ENCODE measurements at regions not wholly inside any gene's neighbourhood (a gene's known extent, or its start where the extent isn't known, plus 50 kb on each side); places are given as distances from the start of the nearest gene placed in this dataset.
A peak's percentile ranks its signal among the peaks of the same experiment; 100 is the strongest.

DNA sequence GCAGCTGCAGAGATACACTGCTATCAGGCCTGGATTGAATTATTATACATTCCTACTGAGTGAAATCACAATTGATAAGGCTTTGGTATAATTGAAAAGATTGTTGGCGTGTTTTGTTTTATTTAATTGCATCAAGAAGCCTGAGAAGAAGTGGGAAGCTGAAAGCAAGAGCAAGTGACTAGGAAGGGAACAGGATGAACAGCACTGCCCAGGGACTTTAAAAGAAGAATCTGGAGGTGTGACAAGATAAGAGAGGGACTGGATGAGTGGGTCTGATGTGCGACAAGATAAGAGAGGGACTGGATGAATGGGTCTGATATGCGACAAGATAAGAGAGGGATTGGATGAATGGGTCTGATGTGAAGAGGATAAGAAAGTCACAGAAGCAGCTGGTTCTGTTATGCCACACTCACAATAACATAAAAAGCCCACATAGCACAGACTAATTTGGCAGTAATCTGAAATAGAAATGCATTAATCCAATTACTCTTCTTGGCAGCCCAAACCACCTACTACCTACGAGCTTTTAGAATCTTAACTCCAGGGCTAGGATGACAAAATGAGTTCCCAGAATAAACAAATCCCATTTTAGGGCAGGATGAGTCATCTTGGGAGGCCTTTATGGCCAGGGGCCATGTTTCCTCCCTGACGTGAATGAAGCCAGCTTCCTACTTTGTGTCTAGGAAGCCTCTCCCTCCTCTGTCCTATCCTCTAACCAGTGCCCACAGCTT is 129.7 kb downstream of the DUSP10 start:
- H3K27ac ChIP-seq, result no peak overlapping the region
- in situ Hi-C loops (cut with MboI; ENCODE audit: low pct_unique_long_range_greater_than_20kb in 2 of 9, low sequenced_read_pairs in 9 of 9, unreplicated experiment in 9 of 9), result no loop called here
- ATAC-seq (replicated peaks in 6 of 8), result peak in 5 of 8 experiments; percentile 31 to 99 (median 92)
- WGBS, 10 experiments, result 10 to 88% (median 56%) methylated on average over 2 to 5 of the region's 5 CpGs; no CpG with 5 or more reads in 1 of the 10 experiments
- no peak overlapping the region for H3K4me3 ChIP-seq
- no peaks in the 10 kb centered on the region for H3K4me1 ChIP-seq (replicated peaks in 1 of 2)

DNA sequence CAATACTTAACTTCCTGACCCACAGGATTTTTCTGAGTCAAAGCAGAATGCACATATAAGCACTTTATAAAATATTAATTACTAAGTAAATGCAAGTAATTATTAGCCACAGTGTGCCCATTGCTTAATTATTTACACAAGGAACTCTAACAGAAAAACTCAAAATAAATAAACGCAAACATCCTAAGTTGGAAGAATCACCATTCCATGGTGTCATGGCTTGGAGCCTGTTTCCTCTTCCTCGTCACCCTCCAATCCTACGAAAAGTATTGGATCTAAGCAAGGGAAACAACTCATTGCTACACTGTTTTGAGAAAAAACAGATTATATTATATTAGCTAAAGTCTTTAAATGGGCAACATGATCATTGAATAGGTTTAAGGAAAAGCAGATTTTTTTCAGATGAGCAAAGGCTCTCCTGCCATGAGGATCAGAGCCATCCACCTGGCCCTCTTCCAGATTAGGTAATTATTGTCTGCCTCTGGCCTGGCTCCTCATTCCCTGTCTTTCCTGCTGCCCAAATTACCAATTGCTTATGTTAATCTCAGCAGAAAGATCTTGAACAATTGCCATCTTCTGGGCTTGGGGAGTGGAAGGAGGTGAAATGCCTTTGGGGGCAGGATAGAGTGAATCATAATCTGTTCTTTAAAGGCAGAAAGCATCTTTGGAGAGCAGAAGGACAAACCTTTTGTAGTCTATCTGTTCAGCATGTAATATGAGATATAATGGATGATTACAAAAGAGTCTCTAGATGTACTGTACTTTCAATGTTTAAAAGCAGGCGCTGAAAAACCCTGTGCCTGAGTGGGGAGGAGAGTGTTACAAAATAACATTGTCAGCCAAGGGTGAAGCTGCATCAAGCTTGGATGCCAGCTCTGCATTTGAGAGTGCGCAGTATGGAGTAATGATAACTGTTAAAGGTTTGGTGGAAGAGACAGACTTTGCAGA is 121.2 kb downstream of the DUSP10 start:
- H3K27ac ChIP-seq, result no peak overlapping the region
- H3K4me3 ChIP-seq, result no peak overlapping the region
- peak in 3 of 8 experiments; percentile 36 to 46 (median 41) for ATAC-seq (replicated peaks in 6 of 8)
- 0 to 94% (median 85%) methylated on average over 1 to 5 of the region's 5 CpGs; no CpG with 5 or more reads in 1 of the 10 experiments for WGBS, 10 experiments
- in situ Hi-C loops (cut with MboI; ENCODE audit: low pct_unique_long_range_greater_than_20kb in 2 of 9, low sequenced_read_pairs in 9 of 9, unreplicated experiment in 9 of 9), result no loop called here
- H3K4me1 ChIP-seq (replicated peaks in 1 of 2), result no peaks in the 10 kb centered on the region

DNA sequence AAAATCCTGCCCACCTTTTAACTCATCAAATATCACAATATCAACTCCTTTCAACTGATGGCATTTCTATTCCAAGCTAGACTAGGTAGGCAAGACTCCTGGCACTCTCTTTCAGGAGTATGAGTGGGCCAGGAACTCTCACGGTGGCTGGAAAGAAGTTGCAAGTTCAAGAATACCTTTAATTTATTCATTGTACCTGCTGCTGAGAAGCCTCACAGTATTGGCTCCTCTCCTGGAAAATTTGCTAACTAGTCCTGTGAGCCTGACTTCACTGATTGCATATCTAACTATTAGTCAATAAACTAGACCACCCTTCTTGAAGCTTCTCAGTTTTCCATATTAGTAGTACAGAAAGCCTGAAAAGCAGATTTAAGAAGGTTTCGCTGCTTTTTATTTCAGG is 120.2 kb downstream of the DUSP10 start:
- Histone ChIP-seq H3K4me3 (no peak overlapping the region), H3K27ac (no peak overlapping the region), H3K4me1 (replicated peaks in 1 of 2) (no peaks in the 10 kb centered on the region)
- ATAC-seq (replicated peaks in 6 of 8), result no peak
- in situ Hi-C loops (cut with MboI; ENCODE audit: low pct_unique_long_range_greater_than_20kb in 2 of 9, low sequenced_read_pairs in 9 of 9, unreplicated experiment in 9 of 9), result no loop called here
- WGBS, 10 experiments, result 75 to 100% (median 88%) methylated on average over 1 to 2 of the region's 2 CpGs; no CpG with 5 or more reads in 1 of the 10 experiments

DNA sequence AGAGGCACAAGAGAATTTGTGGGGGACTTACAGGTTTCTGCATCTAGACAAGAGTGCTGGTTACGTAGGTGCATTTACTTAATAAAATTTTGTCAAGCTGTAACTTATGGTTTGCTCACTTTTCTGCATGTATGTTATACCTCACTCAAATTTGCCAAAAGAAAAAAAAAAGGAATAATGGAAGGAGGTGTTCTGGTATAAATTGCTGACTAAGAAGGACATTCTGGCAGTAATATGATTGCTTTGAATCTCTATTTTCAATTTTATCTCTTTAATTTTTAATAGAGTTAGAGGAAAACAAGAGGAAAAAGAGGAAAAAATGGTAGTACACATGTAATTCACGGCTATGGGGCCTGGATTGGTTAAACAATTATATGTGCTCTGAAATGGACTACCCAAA is 119.5 kb downstream of the DUSP10 start:
- H3K4me1 ChIP-seq (replicated peaks in 1 of 2), result no peaks in the 10 kb centered on the region
- in situ Hi-C loops (cut with MboI; ENCODE audit: low pct_unique_long_range_greater_than_20kb in 2 of 9, low sequenced_read_pairs in 9 of 9, unreplicated experiment in 9 of 9), result no loop called here
- 27 to 100% (median 78%) methylated on average over 1 to 2 of the region's 2 CpGs for WGBS, 10 experiments
- H3K4me3 ChIP-seq, result no peak overlapping the region
- ATAC-seq (replicated peaks in 6 of 8), result no peak
- H3K27ac ChIP-seq, result no peak overlapping the region

DNA sequence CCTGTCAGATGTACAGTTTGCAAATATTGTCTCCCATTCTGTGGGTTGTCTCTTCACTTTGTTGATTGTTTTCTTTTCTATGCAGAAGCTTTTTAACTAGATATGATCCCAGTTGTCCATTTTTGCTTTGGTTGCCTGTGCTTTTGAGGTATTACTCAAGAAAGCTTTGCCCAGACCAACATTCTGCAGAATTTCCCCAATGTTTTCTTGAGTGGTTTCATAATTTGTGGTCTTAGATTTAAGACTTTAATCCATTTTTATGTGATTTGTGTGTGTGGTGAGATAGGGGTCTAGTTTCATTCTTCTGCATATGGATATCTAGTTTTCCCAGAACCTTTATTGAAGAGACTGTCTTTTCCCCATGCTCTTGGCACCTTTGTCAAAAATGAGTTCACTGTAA is 116.9 kb downstream of the DUSP10 start:
- Histone ChIP-seq H3K4me3 (no peak overlapping the region), H3K4me1 (replicated peaks in 1 of 2) (no peaks in the 10 kb centered on the region), H3K27ac (no peak overlapping the region)
- in situ Hi-C loops (cut with MboI; ENCODE audit: low pct_unique_long_range_greater_than_20kb in 2 of 9, low sequenced_read_pairs in 9 of 9, unreplicated experiment in 9 of 9), result no loop called here
- ATAC-seq (replicated peaks in 6 of 8), result no peak

DNA sequence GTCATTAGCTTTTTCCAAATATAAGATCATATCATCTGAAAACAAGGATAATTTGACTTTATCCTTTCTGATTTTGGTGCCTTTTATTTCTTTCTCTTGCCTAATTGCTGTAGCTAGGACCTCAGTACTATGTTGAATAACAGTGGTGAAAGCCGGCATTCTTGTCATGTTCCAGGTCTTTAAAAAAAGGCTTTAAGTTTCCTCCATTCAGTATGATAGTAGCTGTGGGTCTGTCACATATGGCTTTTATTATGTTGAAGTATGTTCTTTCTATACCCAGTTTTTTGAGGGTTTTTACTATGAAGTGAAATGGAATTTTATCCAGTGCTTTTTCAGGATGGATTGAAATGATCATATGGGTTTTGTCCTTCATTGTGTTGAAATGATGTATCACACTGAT is 115.8 kb downstream of the DUSP10 start:
- no peak for ATAC-seq (replicated peaks in 6 of 8)
- in situ Hi-C loops (cut with MboI; ENCODE audit: low pct_unique_long_range_greater_than_20kb in 2 of 9, low sequenced_read_pairs in 9 of 9, unreplicated experiment in 9 of 9), result no loop called here
- Histone ChIP-seq H3K4me3 (no peak overlapping the region), H3K27ac (no peak overlapping the region), H3K4me1 (replicated peaks in 1 of 2) (no peaks in the 10 kb centered on the region)
- WGBS, 10 experiments, result 22 to 100% (median 100%) methylated on average over 1 of the region's 1 CpG; no CpG with 5 or more reads in 1 of the 10 experiments

DNA sequence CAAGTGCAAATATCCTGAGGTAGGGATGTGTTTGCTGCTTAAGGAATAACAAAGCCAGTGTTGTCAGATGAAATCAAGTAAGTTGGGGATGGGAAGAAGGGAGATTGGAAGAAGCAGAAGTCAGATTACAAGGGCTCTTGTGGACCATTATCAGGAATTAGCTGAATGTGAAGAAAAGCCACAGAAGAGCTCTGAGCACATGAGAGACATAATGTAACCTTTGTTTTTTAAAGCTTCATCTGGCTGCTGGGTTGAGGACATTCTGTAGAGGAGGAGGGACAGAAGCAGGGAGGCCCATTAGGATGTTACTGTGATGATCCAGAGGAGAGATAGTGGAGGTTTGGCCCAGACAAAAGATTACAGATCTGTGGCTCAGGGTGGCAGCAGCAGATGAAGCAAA is 111.7 kb downstream of the DUSP10 start:
- in situ Hi-C loops (cut with MboI; ENCODE audit: low pct_unique_long_range_greater_than_20kb in 2 of 9, low sequenced_read_pairs in 9 of 9, unreplicated experiment in 9 of 9), result no loop called here
- Histone ChIP-seq H3K4me3 (no peak overlapping the region), H3K4me1 (replicated peaks in 1 of 2) (no peaks in the 10 kb centered on the region), H3K27ac (no peak overlapping the region)
- ATAC-seq (replicated peaks in 6 of 8), result no peak

DNA sequence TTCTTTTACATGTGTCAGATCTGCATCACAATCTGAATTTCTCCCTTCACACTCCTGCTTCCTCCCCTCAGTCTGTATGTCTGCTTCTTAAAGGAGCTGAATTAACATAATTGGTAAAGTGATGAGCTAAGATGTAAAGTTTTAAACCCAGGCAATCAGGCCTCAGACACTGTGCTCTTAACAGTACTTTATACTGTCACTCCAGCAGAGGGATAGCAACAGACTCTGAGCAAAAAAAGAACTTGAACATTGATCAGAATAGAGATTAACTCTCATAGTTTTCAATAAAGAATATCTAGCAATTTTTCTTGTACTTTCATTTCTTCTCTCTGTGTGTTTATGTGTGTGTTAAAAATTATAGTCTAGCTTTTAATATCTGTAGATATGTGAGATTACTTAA is 110.3 kb downstream of the DUSP10 start:
- Histone ChIP-seq H3K4me1 (replicated peaks in 1 of 2) (no peaks in the 10 kb centered on the region), H3K27ac (no peak overlapping the region), H3K4me3 (no peak overlapping the region)
- ATAC-seq (replicated peaks in 6 of 8), result no peak
- in situ Hi-C loops (cut with MboI; ENCODE audit: low pct_unique_long_range_greater_than_20kb in 2 of 9, low sequenced_read_pairs in 9 of 9, unreplicated experiment in 9 of 9), result no loop called here

DNA sequence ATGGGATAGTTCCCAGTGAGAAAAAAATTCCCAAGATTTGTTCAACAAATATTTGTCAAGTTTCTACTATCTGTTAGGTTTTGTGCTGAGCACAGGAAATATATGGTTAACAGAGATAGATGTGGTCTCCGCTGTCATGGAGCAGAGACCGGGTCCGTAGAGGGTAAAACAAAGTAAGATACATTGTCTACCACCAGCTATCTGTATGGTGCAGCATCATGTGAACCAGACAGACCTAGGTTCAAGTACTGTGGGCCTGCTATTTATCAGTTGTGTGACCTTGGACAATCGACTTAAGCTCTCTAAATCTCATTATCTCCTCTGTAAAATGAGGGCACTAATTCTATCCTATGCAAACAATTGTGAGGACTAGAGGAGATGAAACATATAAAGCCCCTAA is 109.8 kb downstream of the DUSP10 start:
- in situ Hi-C loops (cut with MboI; ENCODE audit: low pct_unique_long_range_greater_than_20kb in 2 of 9, low sequenced_read_pairs in 9 of 9, unreplicated experiment in 9 of 9), result no loop called here
- Histone ChIP-seq H3K4me1 (replicated peaks in 1 of 2) (no peaks in the 10 kb centered on the region), H3K4me3 (no peak overlapping the region), H3K27ac (no peak overlapping the region)
- WGBS, 10 experiments, result 0 to 74% (median 61%) methylated on average over 1 to 4 of the region's 4 CpGs
- no peak for ATAC-seq (replicated peaks in 6 of 8)

DNA sequence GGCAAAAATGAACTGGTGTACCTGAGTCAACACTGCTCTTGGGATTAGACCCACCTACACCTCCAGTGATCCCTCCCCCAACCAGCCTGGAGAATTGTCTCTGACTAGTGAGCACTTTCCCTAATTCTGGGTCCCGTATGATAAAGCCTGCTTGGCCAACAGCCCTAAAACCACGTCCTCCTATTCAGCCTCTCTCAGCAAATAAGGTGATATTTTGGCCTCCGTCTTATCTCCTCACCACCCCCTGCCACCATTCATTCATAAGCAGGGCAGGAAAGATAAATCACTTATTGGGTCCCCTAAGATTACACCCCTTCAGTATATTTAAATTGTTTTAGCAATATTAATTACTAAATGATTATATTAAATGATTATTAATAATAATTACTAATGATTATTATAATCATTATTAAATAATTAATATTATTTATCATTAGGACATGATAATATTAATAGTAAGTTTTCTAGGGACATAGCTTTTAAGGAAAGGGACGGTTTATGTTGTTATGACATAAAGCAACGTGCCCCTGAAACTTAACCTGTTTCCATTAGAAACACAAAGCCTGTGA is 108.0 kb downstream of the DUSP10 start:
- WGBS, 10 experiments, result 67 to 100% (median 88%) methylated on average over 1 to 5 of the region's 5 CpGs
- in situ Hi-C loops (cut with MboI; ENCODE audit: low pct_unique_long_range_greater_than_20kb in 2 of 9, low sequenced_read_pairs in 9 of 9, unreplicated experiment in 9 of 9), result no loop called here
- Histone ChIP-seq H3K4me1 (replicated peaks in 1 of 2) (no peaks in the 10 kb centered on the region), H3K4me3 (no peak overlapping the region), H3K27ac (no peak overlapping the region)
- no peak for ATAC-seq (replicated peaks in 6 of 8)

DNA sequence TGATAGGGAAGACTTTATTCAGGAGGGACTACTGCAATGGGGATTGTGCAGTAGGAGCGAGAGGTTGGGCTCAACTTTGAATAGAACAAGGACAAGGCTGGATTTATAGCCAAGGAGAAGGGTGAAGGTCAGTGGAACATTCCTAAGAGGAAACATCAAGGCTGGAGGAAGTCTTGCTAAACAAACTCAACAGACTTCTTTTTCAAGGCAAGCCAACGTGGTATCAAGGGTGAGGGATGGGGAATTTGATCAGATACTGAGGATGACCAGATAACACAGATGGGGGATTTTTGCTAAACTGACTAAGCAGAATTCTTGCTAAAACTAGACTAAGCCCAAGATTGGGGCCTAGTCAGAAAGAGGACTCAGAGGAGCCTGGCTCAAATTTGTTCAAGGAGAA is 107.3 kb downstream of the DUSP10 start:
- Histone ChIP-seq H3K4me1 (replicated peaks in 1 of 2) (no peaks in the 10 kb centered on the region), H3K27ac (no peak overlapping the region), H3K4me3 (no peak overlapping the region)
- 40 to 93% (median 75%) methylated on average over 1 to 2 of the region's 2 CpGs; no CpG with 5 or more reads in 3 of the 10 experiments for WGBS, 10 experiments
- in situ Hi-C loops (cut with MboI; ENCODE audit: low pct_unique_long_range_greater_than_20kb in 2 of 9, low sequenced_read_pairs in 9 of 9, unreplicated experiment in 9 of 9), result no loop called here
- no peak for ATAC-seq (replicated peaks in 6 of 8)

DNA sequence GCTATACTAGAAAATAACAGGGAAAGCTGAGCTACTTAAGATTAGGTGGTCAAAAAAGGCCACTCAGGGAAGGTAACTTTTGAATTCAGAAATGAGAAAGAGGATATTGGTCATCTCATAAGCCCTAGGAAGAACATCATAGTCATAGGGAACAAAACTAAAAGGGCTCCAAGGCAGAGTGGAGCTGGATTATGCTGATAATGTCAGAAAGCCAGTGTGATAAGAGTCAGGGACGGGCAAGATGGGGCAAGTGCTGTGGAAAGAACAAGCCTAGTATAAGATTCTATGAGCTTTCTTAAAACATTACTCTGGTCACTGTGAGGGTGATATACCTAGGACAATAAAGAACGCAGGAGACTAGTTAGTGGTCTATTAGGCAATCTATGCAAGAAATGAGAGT is 106.6 kb downstream of the DUSP10 start:
- H3K4me1 ChIP-seq (replicated peaks in 1 of 2), result no peaks in the 10 kb centered on the region
- H3K4me3 ChIP-seq, result no peak overlapping the region
- ATAC-seq (replicated peaks in 6 of 8), result no peak
- WGBS, 10 experiments, result 76 to 100% (median 82%) methylated on average over 1 to 2 of the region's 2 CpGs; no CpG with 5 or more reads in 1 of the 10 experiments
- in situ Hi-C loops (cut with MboI; ENCODE audit: low pct_unique_long_range_greater_than_20kb in 2 of 9, low sequenced_read_pairs in 9 of 9, unreplicated experiment in 9 of 9), result no loop called here
- no peak overlapping the region for H3K27ac ChIP-seq

DNA sequence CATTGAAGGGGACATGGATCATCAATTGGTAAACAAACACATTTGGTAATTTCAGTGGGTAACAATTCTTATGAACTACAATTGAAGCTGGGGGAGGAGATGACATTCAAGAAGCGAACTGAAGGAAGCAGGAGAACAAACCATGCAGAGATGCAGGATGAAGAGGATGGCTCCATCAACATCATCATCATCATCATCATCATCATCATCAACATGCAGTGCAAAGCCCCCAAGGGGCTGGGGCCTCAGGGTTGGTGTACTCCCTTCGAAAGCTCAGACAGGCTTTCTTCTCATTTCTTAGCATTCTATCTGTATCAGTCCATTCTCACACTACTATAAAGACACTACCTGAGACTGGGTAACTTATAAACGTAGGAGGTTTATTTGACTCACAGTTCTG is 105.8 kb downstream of the DUSP10 start:
- WGBS, 10 experiments, result 34 to 100% (median 57%) methylated on average over 1 to 3 of the region's 3 CpGs; no CpG with 5 or more reads in 3 of the 10 experiments
- H3K4me1 ChIP-seq (replicated peaks in 1 of 2), result no peaks in the 10 kb centered on the region
- no peak overlapping the region for H3K27ac ChIP-seq
- ATAC-seq (replicated peaks in 6 of 8), result no peak
- in situ Hi-C loops (cut with MboI; ENCODE audit: low pct_unique_long_range_greater_than_20kb in 2 of 9, low sequenced_read_pairs in 9 of 9, unreplicated experiment in 9 of 9), result no loop called here
- H3K4me3 ChIP-seq, result no peak overlapping the region
